ENCODE measurements at regions not wholly inside any gene's neighbourhood (a gene's known extent, or its start where the extent isn't known, plus 50 kb on each side); places are given as distances from the start of the nearest gene placed in this dataset.

- H3K36me3 ChIP-seq = no peaks in the 10 kb centered on the region
- intact Hi-C loops (cut with DNase I) = no loop called here
- no peak overlapping the region for H3K4me3 ChIP-seq (replicated peaks in 1 of 3)
- no peaks in the 10 kb centered on the region for H3K27me3 ChIP-seq
- H3K27ac ChIP-seq = no peak overlapping the region
- H3K9me3 ChIP-seq = no peaks in the 10 kb centered on the region
- TF ChIP-seq POLR2A (IDR thresholded peaks at IDR 0.05) = no peak
- TF ChIP-seq CTCF (IDR thresholded peaks at IDR 0.05) = no peak
- 56 to 73% methylated on average over 1 of the region's 1 CpG for whole genome bisulfite sequencing, 2 donors
- DNase-seq = no peak
- H3K4me1 ChIP-seq = no peaks in the 10 kb centered on the region
Observed at GRCh38 chr5:121399879-121400278, 451.8 kb upstream of the FTMT start.

- H3K36me3 ChIP-seq = no peaks in the 10 kb centered on the region
- H3K4me1 ChIP-seq = no peaks in the 10 kb centered on the region
- no peak for DNase-seq
- no peaks in the 10 kb centered on the region for H3K27me3 ChIP-seq
- no peak for TF ChIP-seq CTCF (IDR thresholded peaks at IDR 0.05)
- no peaks in the 10 kb centered on the region for H3K9me3 ChIP-seq
- no peak overlapping the region for H3K27ac ChIP-seq
- intact Hi-C loops (cut with DNase I) = no loop called here
- no peak overlapping the region for H3K4me3 ChIP-seq (replicated peaks in 1 of 3)
- 75 to 81% methylated on average over 1 of the region's 1 CpG for WGBS, 2 donors
Observed at GRCh38 chr5:121408778-121409177, 442.9 kb upstream of the FTMT start.

GRCh38 chr5:121415270-121415669, 436.4 kb upstream of the FTMT start:
- DNase-seq = no peak
- intact Hi-C loops (cut with DNase I) = no loop called here
- Histone ChIP-seq H3K27ac (no peak overlapping the region), H3K9me3 (no peaks in the 10 kb centered on the region), H3K27me3 (no peaks in the 10 kb centered on the region), H3K36me3 (no peaks in the 10 kb centered on the region), H3K4me1 (no peaks in the 10 kb centered on the region), H3K4me3 (replicated peaks in 1 of 3) (no peak overlapping the region)
- TF ChIP-seq CTCF (IDR thresholded peaks at IDR 0.05) (no peak), POLR2A (IDR thresholded peaks at IDR 0.05) (no peak)
- WGBS, 2 donors = 65 to 67% methylated on average over 1 of the region's 1 CpG

GRCh38 chr5:121421646-121422045, 430.0 kb upstream of the FTMT start:
- no peaks in the 10 kb centered on the region for H3K27me3 ChIP-seq
- no peaks in the 10 kb centered on the region for H3K4me1 ChIP-seq
- no peak overlapping the region for H3K4me3 ChIP-seq (replicated peaks in 1 of 3)
- H3K36me3 ChIP-seq = no peaks in the 10 kb centered on the region
- DNase-seq = no peak
- WGBS, 2 donors = 73 to 84% methylated on average over 3 of the region's 3 CpGs
- intact Hi-C loops (cut with DNase I) = no loop called here
- no peaks in the 10 kb centered on the region for H3K9me3 ChIP-seq
- no peak for TF ChIP-seq POLR2A (IDR thresholded peaks at IDR 0.05)
- no peak overlapping the region for H3K27ac ChIP-seq

GRCh38 chr5:121424976-121425375, 426.7 kb upstream of the FTMT start:
- Histone ChIP-seq H3K9me3 (no peaks in the 10 kb centered on the region), H3K4me3 (replicated peaks in 1 of 3) (no peak overlapping the region), H3K36me3 (no peaks in the 10 kb centered on the region), H3K27ac (no peak overlapping the region), H3K4me1 (no peaks in the 10 kb centered on the region), H3K27me3 (no peaks in the 10 kb centered on the region)
- intact Hi-C loops (cut with DNase I) = no loop called here
- TF ChIP-seq POLR2A (IDR thresholded peaks at IDR 0.05) (no peak), CTCF (IDR thresholded peaks at IDR 0.05) (no peak)
- 70 to 83% methylated on average over 2 of the region's 2 CpGs for WGBS, 2 donors
- no peak for DNase-seq

- no peak overlapping the region for H3K4me3 ChIP-seq (replicated peaks in 1 of 3)
- no peaks in the 10 kb centered on the region for H3K9me3 ChIP-seq
- intact Hi-C loops (cut with DNase I) = no loop called here
- H3K27me3 ChIP-seq = no peaks in the 10 kb centered on the region
- no peaks in the 10 kb centered on the region for H3K4me1 ChIP-seq
- TF ChIP-seq CTCF (IDR thresholded peaks at IDR 0.05) (no peak), POLR2A (IDR thresholded peaks at IDR 0.05) (no peak)
- no peak for DNase-seq
- H3K36me3 ChIP-seq = no peaks in the 10 kb centered on the region
- WGBS, 2 donors = 92 to 93% methylated on average over 3 to 4 of the region's 4 CpGs
- no peak overlapping the region for H3K27ac ChIP-seq
Observed at GRCh38 chr5:121426153-121426552, 425.5 kb upstream of the FTMT start.

Measured in thyroid gland (tissue), 4 donors.